Glutamatergic neuron (in vitro differentiated cells): ENCODE measurements at regions not wholly inside any gene's neighbourhood (a gene's known extent, or its start where the extent isn't known, plus 50 kb on each side); places are given as distances from the start of the nearest gene placed in this dataset.

Experiments
- DNase-seq: peaks from one replicate; pipeline ENCODE4 v3.0.0; 2022
- H3K27ac Mint-ChIP-seq: one replicate; pipeline ENCODE4 v1.8.0; 2020; ENCODE audit warnings: mild to moderate bottlenecking, mixed read lengths, inconsistent platforms; ENCODE audit not compliant: unreplicated experiment
- H3K27me3 Mint-ChIP-seq: one replicate; pipeline ENCODE4 v1.8.0; 2020; ENCODE audit warnings: mild to moderate bottlenecking, moderate library complexity, mixed read lengths, inconsistent platforms; ENCODE audit not compliant: unreplicated experiment
- H3K36me3 Mint-ChIP-seq: one replicate; pipeline ENCODE4 v1.8.0; 2020; ENCODE audit warnings: mild to moderate bottlenecking, mixed read lengths, inconsistent platforms; ENCODE audit not compliant: unreplicated experiment
- H3K4me1 Mint-ChIP-seq: one replicate; pipeline ENCODE4 v1.8.0; 2020; ENCODE audit warnings: mild to moderate bottlenecking, low read depth, mixed read lengths, inconsistent platforms; ENCODE audit not compliant: unreplicated experiment
- H3K4me3 Mint-ChIP-seq: one replicate; pipeline ENCODE4 v1.8.0; 2020; ENCODE audit warnings: mild to moderate bottlenecking, mixed read lengths, inconsistent platforms; ENCODE audit not compliant: unreplicated experiment
- H3K9me3 Mint-ChIP-seq: one replicate; pipeline ENCODE4 v1.8.0; 2020; ENCODE audit warnings: mild to moderate bottlenecking, moderate library complexity, mixed read lengths, inconsistent platforms; ENCODE audit not compliant: unreplicated experiment
- CTCF ChIP-seq: fragments of 200-600 bp; sonication (generic); IDR thresholded peaks from one replicate; pipeline ENCODE4 v1.5.0; 2021; ENCODE audit not compliant: partially characterized antibody, unreplicated experiment

- no peak overlapping the region for H3K4me3 Mint-ChIP-seq
- DNase-seq, result no peak
- TF ChIP-seq CTCF, result no peak
- H3K36me3 Mint-ChIP-seq, result no peaks in the 10 kb centered on the region
- no peaks in the 10 kb centered on the region for H3K9me3 Mint-ChIP-seq
- no peaks in the 10 kb centered on the region for H3K27me3 Mint-ChIP-seq
- no peaks in the 10 kb centered on the region for H3K4me1 Mint-ChIP-seq
- H3K27ac Mint-ChIP-seq, result no peak overlapping the region
Observed at GRCh38 chr2:34403512-34403911, 804.4 kb upstream of the FAM98A start.

- Mint-ChIP-seq H3K4me3 (no peak overlapping the region), H3K27ac (no peak overlapping the region), H3K9me3 (no peaks in the 10 kb centered on the region), H3K27me3 (peaks cover 3% of the 10 kb centered on the region), H3K4me1 (no peaks in the 10 kb centered on the region), H3K36me3 (no peaks in the 10 kb centered on the region)
- DNase-seq, result no peak
- TF ChIP-seq CTCF, result no peak
Observed at GRCh38 chr2:34402376-34402775, 803.3 kb upstream of the FAM98A start.

- DNase-seq, result no peak
- H3K27ac Mint-ChIP-seq, result no peak overlapping the region
- TF ChIP-seq CTCF, result no peak
- no peaks in the 10 kb centered on the region for H3K36me3 Mint-ChIP-seq
- no peaks in the 10 kb centered on the region for H3K4me1 Mint-ChIP-seq
- peaks cover 3% of the 10 kb centered on the region for H3K27me3 Mint-ChIP-seq
- H3K9me3 Mint-ChIP-seq, result no peaks in the 10 kb centered on the region
- H3K4me3 Mint-ChIP-seq, result no peak overlapping the region
Observed at GRCh38 chr2:34401186-34401585, 802.1 kb upstream of the FAM98A start.

- Mint-ChIP-seq H3K27me3 (no peaks in the 10 kb centered on the region), H3K4me1 (no peaks in the 10 kb centered on the region), H3K4me3 (no peak overlapping the region), H3K9me3 (no peaks in the 10 kb centered on the region), H3K36me3 (no peaks in the 10 kb centered on the region), H3K27ac (no peak overlapping the region)
- DNase-seq, result no peak
- TF ChIP-seq CTCF, result no peak
Observed at GRCh38 chr2:34388446-34388845, 789.3 kb upstream of the FAM98A start.

- no peaks in the 10 kb centered on the region for H3K27me3 Mint-ChIP-seq
- TF ChIP-seq CTCF, result no peak
Observed at GRCh38 chr2:34387536-34387935, 788.4 kb upstream of the FAM98A start.

More at GRCh38 chr2:34387536-34387935, 788.4 kb upstream of the FAM98A start:
- DNase-seq, result no peak
- Mint-ChIP-seq H3K9me3 (no peaks in the 10 kb centered on the region), H3K4me1 (no peaks in the 10 kb centered on the region), H3K27ac (no peak overlapping the region), H3K4me3 (no peak overlapping the region), H3K36me3 (no peaks in the 10 kb centered on the region)
